ENCODE measurements at regions not wholly inside any gene's neighbourhood (a gene's known extent, or its start where the extent isn't known, plus 50 kb on each side); places are given as distances from the start of the nearest gene placed in this dataset.

- no peaks in the 10 kb centered on the region for H3K36me3 ChIP-seq (ENCODE audit: control insufficient read depth in 4 of 4, insufficient read depth in 4 of 4, low read length in 4 of 4)
- no peak overlapping the region for H3K9ac ChIP-seq (ENCODE audit: insufficient read depth in 1 of 2, low read length in 2 of 2)
- H3K4me1 ChIP-seq (ENCODE audit: control insufficient read depth in 5 of 5, insufficient read depth in 5 of 5, low read length in 5 of 5), result no peaks in the 10 kb centered on the region
- DNase-seq (no peak), ATAC-seq (ENCODE audit: insufficient read depth, low FRiP score) (no peak)
- peaks cover 0 to 10% (median 0%) of the 10 kb centered on the region in 4 donors for H3K9me3 ChIP-seq (ENCODE audit: control insufficient read depth in 4 of 4, insufficient read depth in 3 of 4, low read length in 3 of 4)
- WGBS, 2 donors, result 75% methylated on average over 5 of the region's 5 CpGs
- TF ChIP-seq CTCF (IDR thresholded peaks at IDR 0.05; ENCODE audit: control extremely low read depth, extremely low read depth), result no peak
- no peaks in the 10 kb centered on the region for H3K27me3 ChIP-seq (ENCODE audit: control insufficient read depth in 3 of 3, insufficient read depth in 3 of 3, low read length in 2 of 3)
- no peak overlapping the region for H3K27ac ChIP-seq (ENCODE audit: low read depth in 1 of 2, low read length in 1 of 2)
- H3K4me3 ChIP-seq, result no peak overlapping the region
These were observed 213.5 kb downstream of the OR4C45 start for GRCh38 chr11:50246183-50246582.

GRCh38 chr11:50246699-50247098 lies 214.0 kb downstream of the OR4C45 start:
- H3K27ac ChIP-seq (ENCODE audit: low read depth in 1 of 2, low read length in 1 of 2), result no peak overlapping the region
- no peak overlapping the region for H3K9ac ChIP-seq (ENCODE audit: insufficient read depth in 1 of 2, low read length in 2 of 2)
- 92 to 93% methylated on average over 16 of the region's 16 CpGs for WGBS, 2 donors
- peaks cover 0 to 10% (median 0%) of the 10 kb centered on the region in 4 donors for H3K9me3 ChIP-seq (ENCODE audit: control insufficient read depth in 4 of 4, insufficient read depth in 3 of 4, low read length in 3 of 4)
- H3K27me3 ChIP-seq (ENCODE audit: control insufficient read depth in 3 of 3, insufficient read depth in 3 of 3, low read length in 2 of 3), result no peaks in the 10 kb centered on the region
- no peaks in the 10 kb centered on the region for H3K36me3 ChIP-seq (ENCODE audit: control insufficient read depth in 4 of 4, insufficient read depth in 4 of 4, low read length in 4 of 4)
- TF ChIP-seq CTCF (IDR thresholded peaks at IDR 0.05; ENCODE audit: control extremely low read depth, extremely low read depth), result no peak
- DNase-seq, result no peak
- no peak overlapping the region for H3K4me3 ChIP-seq
- no peaks in the 10 kb centered on the region for H3K4me1 ChIP-seq (ENCODE audit: control insufficient read depth in 5 of 5, insufficient read depth in 5 of 5, low read length in 5 of 5)
- ATAC-seq (ENCODE audit: insufficient read depth, low FRiP score), result no peak

GRCh38 chr11:50247309-50247874 lies 214.7 kb downstream of the OR4C45 start:
- no peak overlapping the region for H3K4me3 ChIP-seq
- 91% methylated on average over 20 of the region's 20 CpGs for WGBS, 2 donors
- H3K9ac ChIP-seq (ENCODE audit: insufficient read depth in 1 of 2, low read length in 2 of 2), result no peak overlapping the region
- no peak for TF ChIP-seq CTCF (IDR thresholded peaks at IDR 0.05; ENCODE audit: control extremely low read depth, extremely low read depth)
- no peaks in the 10 kb centered on the region for H3K27me3 ChIP-seq (ENCODE audit: control insufficient read depth in 3 of 3, insufficient read depth in 3 of 3, low read length in 2 of 3)
- no peak overlapping the region for H3K27ac ChIP-seq (ENCODE audit: low read depth in 1 of 2, low read length in 1 of 2)
- DNase-seq (no peak), ATAC-seq (ENCODE audit: insufficient read depth, low FRiP score) (no peak)
- H3K4me1 ChIP-seq (ENCODE audit: control insufficient read depth in 5 of 5, insufficient read depth in 5 of 5, low read length in 5 of 5), result no peaks in the 10 kb centered on the region
- peaks cover 0 to 10% (median 0%) of the 10 kb centered on the region in 4 donors for H3K9me3 ChIP-seq (ENCODE audit: control insufficient read depth in 4 of 4, insufficient read depth in 3 of 4, low read length in 3 of 4)
- no peaks in the 10 kb centered on the region for H3K36me3 ChIP-seq (ENCODE audit: control insufficient read depth in 4 of 4, insufficient read depth in 4 of 4, low read length in 4 of 4)

- Histone ChIP-seq H3K27me3 (ENCODE audit: control insufficient read depth in 3 of 3, insufficient read depth in 3 of 3, low read length in 2 of 3) (no peaks in the 10 kb centered on the region), H3K4me3 (no peak overlapping the region), H3K36me3 (ENCODE audit: control insufficient read depth in 4 of 4, insufficient read depth in 4 of 4, low read length in 4 of 4) (no peaks in the 10 kb centered on the region), H3K27ac (ENCODE audit: low read depth in 1 of 2, low read length in 1 of 2) (no peak overlapping the region), H3K9ac (ENCODE audit: insufficient read depth in 1 of 2, low read length in 2 of 2) (no peak overlapping the region), H3K9me3 (ENCODE audit: control insufficient read depth in 4 of 4, insufficient read depth in 3 of 4, low read length in 3 of 4) (peaks cover 0 to 11% (median 0%) of the 10 kb centered on the region in 4 donors), H3K4me1 (ENCODE audit: control insufficient read depth in 5 of 5, insufficient read depth in 5 of 5, low read length in 5 of 5) (no peaks in the 10 kb centered on the region)
- DNase-seq (no peak), ATAC-seq (ENCODE audit: insufficient read depth, low FRiP score) (no peak)
- WGBS, 2 donors, result 79 to 82% methylated on average over 26 of the region's 26 CpGs
- no peak for TF ChIP-seq CTCF (IDR thresholded peaks at IDR 0.05; ENCODE audit: control extremely low read depth, extremely low read depth)
These were observed 235.2 kb downstream of the OR4C45 start for GRCh38 chr11:50267851-50268250.
